HG03045 (cell line): ENCODE measurements at regions not wholly inside any gene's neighbourhood (a gene's known extent, or its start where the extent isn't known, plus 50 kb on each side); places are given as distances from the start of the nearest gene placed in this dataset.
"Not testable (repeated sequence)": the region's sequence is repeated elsewhere in the genome, so short reads cannot be mapped to it uniquely, and the experiment has no call there.

Experiments used
- ATAC-seq: cut with Tn5 transposase; IDR thresholded peaks from one replicate; pipeline ENCODE4 v1.9.1; 2021; ENCODE audit warnings: mild to moderate bottlenecking, moderate library complexity; ENCODE audit not compliant: unreplicated experiment

DNA sequence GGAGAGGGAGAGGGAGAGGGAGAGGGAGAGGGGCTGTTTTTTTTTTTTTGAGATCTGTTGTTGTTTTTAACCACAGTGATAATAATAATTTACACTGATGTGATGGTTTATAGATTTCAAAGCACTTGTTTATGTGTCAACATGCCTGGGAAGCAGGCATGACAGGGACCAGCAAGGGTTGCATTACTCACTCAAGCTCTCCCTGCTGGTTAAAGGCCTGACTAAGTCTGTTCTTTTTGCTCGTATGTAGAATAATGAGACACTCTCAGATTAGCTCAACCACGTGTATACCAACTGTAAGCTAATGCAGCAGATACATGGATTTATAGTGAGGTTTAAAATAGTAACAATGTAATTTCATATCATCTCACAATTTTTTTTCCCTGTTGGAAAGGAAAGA, 134.6 kb upstream of the BOD1L1 start:
- ATAC-seq, result no peak

- no peak for ATAC-seq
These were observed 136.2 kb upstream of the BOD1L1 start for GRCh38 chr4:13763707-13764106.

GRCh38 chr4:13765539-13765938, 138.0 kb upstream of the BOD1L1 start:
- ATAC-seq, result no peak

- ATAC-seq, result no peak
These were observed 139.4 kb upstream of the BOD1L1 start for GRCh38 chr4:13766761-13767540.

DNA sequence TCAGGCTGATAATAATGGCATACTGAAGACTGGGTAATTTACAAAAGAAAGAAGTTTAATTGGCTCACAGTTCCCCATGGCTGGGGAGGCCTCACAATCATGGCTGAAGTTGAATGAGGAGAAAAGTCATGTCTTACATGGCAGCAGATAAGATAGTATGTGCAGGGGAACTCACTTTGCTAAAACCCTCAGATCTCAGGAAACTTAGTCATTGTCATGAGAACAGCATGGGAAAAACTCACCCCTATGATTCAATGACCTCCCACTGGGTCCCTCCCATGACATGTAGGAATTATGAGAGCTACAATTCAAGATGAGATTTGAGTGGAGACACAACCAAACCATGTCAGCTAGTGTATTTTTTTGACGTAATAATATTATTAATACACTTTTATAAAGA, 149.8 kb upstream of the BOD1L1 start:
- no peak for ATAC-seq

GRCh38 chr4:13778367-13778766, 150.8 kb upstream of the BOD1L1 start:
- ATAC-seq, result no peak

GRCh38 chr4:13782231-13782630, 154.7 kb upstream of the BOD1L1 start:
- ATAC-seq, result no peak

- no peak for ATAC-seq
These were observed 156.4 kb upstream of the BOD1L1 start for GRCh38 chr4:13783800-13784411.

GRCh38 chr4:13793020-13793710, 165.6 kb upstream of the BOD1L1 start:
- no peak for ATAC-seq

DNA sequence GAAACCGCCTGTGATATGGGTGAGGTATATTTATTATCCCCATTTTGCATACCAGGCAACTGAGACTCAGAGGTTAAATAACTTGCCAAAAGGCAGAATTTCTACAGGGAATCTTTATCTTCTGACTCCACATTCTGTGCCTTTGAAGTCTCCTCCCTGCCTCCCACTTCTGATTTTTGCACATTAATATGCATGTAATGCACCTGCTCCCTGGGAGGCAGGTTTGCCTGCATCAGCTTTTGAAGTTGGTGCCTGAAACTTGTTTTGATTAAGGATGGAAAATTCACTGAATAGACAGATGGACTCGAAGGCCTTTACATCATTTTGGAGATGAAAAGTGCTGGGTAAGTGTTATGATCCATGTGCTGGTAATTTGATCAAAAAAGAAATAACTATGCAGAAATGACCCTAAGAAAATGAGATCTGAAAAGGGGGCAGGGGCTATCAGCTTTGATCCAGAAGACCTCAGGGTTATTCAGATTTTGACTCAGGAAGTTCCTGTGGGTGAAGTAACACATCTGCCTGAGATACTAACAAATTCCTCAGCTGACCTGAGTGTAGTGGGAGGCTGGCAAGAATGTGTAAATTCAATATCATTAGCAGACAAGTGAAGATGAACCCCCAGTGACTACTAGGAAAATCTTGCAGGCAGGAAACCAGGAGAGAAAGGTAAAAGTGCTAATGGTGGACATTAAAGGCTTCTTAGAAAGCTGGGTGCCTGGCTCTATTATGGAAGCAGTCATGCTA, 167.5 kb upstream of the BOD1L1 start:
- ATAC-seq, result no peak

- no peak for ATAC-seq
These were observed 169.5 kb upstream of the BOD1L1 start for GRCh38 chr4:13797061-13797460.

DNA sequence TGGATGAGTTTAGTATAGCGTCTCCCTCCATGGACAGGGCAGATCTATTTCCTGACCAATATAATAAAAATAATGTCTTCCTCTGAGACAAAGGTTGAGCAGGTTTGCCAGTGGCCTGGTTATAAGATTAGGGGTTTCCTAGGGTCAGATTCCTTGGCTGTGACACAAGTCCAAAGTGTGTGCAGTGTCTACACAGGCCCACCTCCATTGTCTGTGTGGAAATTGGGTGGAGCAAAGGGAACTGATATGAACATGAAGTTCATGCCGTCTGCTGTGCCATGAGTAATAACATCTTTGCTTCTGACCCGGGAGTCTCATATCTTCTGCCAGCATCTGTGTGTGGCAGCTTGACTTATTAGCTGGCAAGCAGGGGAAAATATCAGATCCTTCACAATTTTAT, 187.7 kb upstream of the BOD1L1 start:
- no peak for ATAC-seq

DNA sequence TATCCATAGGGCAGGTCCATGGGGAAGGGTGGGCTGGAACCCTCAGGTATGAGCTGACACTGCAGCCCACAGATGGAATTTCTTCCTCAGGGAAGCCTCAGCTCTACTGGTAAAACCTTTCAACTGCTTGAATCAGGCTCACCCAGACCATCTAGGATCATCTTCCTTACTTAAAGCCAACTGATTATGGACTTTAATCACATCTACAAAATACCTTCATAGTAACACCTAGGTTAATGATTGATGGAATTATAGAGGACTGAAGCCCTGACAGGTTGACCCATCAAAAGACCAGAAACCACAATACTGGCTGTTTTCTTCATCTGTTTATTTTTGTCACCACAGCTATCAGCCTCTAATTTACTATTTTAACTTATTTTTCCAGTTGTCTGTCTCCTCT, 188.9 kb upstream of the BOD1L1 start:
- ATAC-seq, result no peak

DNA sequence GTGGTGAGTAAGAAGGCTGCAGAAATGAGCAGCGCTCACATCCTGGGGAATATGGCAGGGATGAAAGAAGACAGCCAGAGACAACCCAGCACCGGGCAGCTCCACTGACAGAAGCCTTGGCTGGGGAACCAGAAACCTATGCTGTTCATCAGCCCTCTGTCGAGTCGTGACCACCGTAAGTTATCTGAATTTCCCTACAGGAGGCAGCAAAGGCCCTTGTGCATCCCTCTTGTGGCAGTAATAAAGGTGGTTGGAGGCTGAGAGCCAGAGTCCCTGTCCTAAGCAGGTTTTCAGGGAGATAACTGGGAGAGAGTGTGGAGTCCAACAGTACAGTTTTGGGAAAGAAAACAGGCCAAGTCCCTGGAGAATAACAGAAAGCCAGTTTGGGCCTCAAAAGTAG, 194.0 kb upstream of the BOD1L1 start:
- no peak for ATAC-seq

- not testable (repeated sequence) for ATAC-seq
These were observed 198.3 kb upstream of the BOD1L1 start for GRCh38 chr4:13825822-13826221.

DNA sequence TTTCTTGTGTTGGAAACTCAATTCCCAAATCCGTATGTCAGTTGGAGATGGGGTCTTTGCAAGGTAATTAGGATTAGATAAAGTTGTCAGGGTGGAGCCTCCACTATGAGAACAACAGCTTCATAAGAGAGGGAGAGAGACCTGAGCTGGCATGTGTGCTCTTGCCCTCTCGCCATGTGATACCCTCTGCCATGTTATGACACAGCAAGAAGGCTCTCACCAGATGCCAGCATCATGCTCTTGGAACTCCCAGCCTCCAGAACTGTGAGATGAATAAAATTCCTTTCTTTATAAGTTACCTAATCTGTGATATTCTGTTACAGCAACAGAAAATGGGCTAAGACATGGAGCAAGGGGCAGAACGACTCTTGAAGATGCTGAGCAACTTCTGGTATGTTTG, 201.9 kb upstream of the BOD1L1 start:
- ATAC-seq, result no peak

DNA sequence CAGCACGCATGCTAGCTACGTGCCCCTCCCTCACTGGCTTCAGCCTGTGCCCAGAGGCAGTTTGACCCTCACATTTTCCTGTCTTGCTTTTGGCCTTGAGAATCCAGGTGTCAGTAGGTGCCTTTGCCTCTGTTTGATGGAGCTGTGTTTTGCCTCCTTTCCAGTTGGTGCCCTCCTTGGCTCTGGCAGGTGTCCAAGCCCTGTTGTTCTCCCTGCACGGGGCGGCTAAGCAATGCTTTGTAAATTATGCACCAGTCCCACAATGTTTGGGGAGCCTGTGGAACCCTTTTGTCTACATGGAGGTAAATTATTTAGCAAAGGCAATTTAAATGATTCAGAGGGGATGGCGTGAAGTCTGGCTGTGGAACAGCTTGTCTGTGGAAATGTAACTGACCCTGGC, 202.9 kb upstream of the BOD1L1 start:
- ATAC-seq, result no peak

GRCh38 chr4:13833171-13833804, 205.8 kb upstream of the BOD1L1 start:
- ATAC-seq, result no peak

DNA sequence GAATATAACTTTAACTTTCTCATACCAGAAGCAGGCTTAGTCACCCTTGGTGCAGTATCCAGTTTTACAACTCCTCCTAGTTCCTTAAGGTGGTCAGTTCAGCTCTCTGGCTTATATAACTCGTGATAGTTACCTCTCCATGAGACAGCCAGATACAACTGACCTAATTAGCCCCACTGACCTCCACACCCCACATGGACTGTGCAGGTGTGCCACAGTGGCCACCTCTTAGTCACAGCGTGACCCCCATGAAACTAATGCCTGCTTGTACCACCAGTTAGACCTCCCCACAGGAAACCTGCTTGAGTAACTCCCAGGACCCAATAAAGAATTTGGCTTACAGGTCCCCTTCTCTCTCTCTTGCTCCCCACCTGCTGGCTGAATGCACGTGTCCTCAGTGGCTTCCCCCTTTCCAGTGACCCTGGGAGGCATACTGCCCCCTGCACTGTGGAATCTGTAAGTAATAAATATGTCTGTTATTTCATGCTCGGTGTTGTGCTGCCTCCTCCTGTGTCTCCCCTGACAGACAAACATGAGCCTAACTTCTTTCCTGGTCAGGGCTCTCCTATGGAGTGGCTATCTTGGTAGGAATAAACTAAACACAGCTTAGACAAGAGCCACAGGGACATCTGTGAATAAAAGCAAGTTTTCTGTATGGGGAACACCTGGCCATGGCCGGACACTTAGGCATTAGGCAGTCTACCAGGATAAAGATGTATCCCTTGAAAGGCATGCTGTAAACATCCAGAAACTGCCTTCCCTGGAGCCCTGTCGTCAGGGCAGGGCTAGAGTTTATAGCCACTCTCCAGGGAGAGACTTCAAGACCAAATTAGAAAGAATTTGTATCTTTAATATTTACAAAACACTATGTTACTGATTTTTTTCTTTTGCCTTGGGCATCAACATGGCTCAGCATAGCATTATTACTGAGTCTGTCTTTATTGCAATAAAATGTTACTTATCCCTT, 209.7 kb upstream of the BOD1L1 start:
- no peak for ATAC-seq
